PC-9 (cell line): ENCODE measurements at regions not wholly inside any gene's neighbourhood (a gene's known extent, or its start where the extent isn't known, plus 50 kb on each side); places are given as distances from the start of the nearest gene placed in this dataset.

Experiments used
- BruUV-seq: library from RNA; stranded (reverse); fragments of 400-500 nt; replicated peaks from 2 replicates; lab custom pipeline; 2021; lab: Mats Ljungman, UMichigan
- CTCF ChIA-PET: fragments of 300-600 bp; sonication (Branson Sonifier 250); formaldehyde crosslinking; loops from one replicate; lab custom pipeline; 2022; ENCODE audit warnings: antibody characterized with exemption; lab: Charles Lee
- POLR2A ChIA-PET: fragments of 300-600 bp; sonication (Branson Sonifier 250); formaldehyde crosslinking; loops from one replicate; lab custom pipeline; 2022; ENCODE audit warnings: antibody characterized with exemption; ENCODE audit not compliant: unreplicated experiment; lab: Charles Lee
- DNase-seq, 2 experiments: peaks; one replicate each; pipeline versions ENCODE4 v3.0.0 to v3.0.0-alpha.2; 2015 to 2022; ENCODE audit warnings: mixed read lengths in 1 of 2
- H2AFZ ChIP-seq: fragments of 200-600 bp; sonication (generic); 2 replicates; pipeline ENCODE4 v1.8.1; 2017; ENCODE audit warnings: antibody characterized with exemption
- H3F3A ChIP-seq: fragments of 200-600 bp; sonication (generic); 2 replicates; pipeline ENCODE4 v1.8.1; 2017; ENCODE audit warnings: antibody characterized with exemption, mild to moderate bottlenecking, low read depth; ENCODE audit not compliant: insufficient read depth
- H3K27ac ChIP-seq: fragments of 200-600 bp; sonication (generic); 2 replicates; pipeline ENCODE4 v1.6.1; 2016; ENCODE audit warnings: mixed run types
- H3K27me3 ChIP-seq: fragments of 200-600 bp; sonication (generic); 2 replicates; pipeline ENCODE4 v1.6.1; 2016; ENCODE audit warnings: low read depth, mixed run types; ENCODE audit not compliant: insufficient read depth
- H3K36me3 ChIP-seq: fragments of 200-600 bp; sonication (generic); 2 replicates; pipeline ENCODE4 v1.6.1; 2016; ENCODE audit warnings: low read depth, mixed run types
- H3K4me1 ChIP-seq: fragments of 200-600 bp; sonication (generic); replicated peaks from 2 replicates; pipeline ENCODE4 v1.6.1; 2016; ENCODE audit warnings: mixed run types; ENCODE audit not compliant: insufficient read depth
- H3K4me2 ChIP-seq: fragments of 200-600 bp; sonication (generic); 2 replicates; pipeline ENCODE4 v1.6.1; 2017; ENCODE audit warnings: mixed run types
- H3K4me3 ChIP-seq: fragments of 200-600 bp; sonication (generic); 2 replicates; pipeline ENCODE4 v1.6.1; 2016; ENCODE audit warnings: mixed run types
- H3K79me2 ChIP-seq: fragments of 200-600 bp; sonication (generic); 2 replicates; pipeline ENCODE4 v1.6.1; 2017; ENCODE audit warnings: low read depth, mixed run types
- H3K9me2 ChIP-seq: fragments of 200-600 bp; sonication (generic); 2 replicates; pipeline ENCODE4 v1.8.1; 2017; ENCODE audit warnings: mild to moderate bottlenecking; ENCODE audit not compliant: insufficient read depth
- H3K9me3 ChIP-seq: fragments of 200-600 bp; sonication (generic); 2 replicates; pipeline ENCODE4 v1.8.1; 2016; ENCODE audit warnings: low read depth; ENCODE audit not compliant: insufficient read depth
- H4K20me1 ChIP-seq: fragments of 200-600 bp; sonication (generic); 2 replicates; pipeline ENCODE4 v1.8.1; 2017; ENCODE audit not compliant: insufficient read depth
- CTCF ChIP-seq: fragments of 200-600 bp; sonication (generic); conservative IDR thresholded peaks from 2 replicates; pipeline ENCODE4 v1.6.1; 2017; ENCODE audit warnings: mixed run types, antibody characterized with exemption, mild to moderate bottlenecking, moderate library complexity
- EZH2 ChIP-seq: fragments of 200-600 bp; sonication (generic); IDR thresholded peaks from 2 replicates; pipeline ENCODE4 v1.8.0; 2017; ENCODE audit warnings: antibody characterized with exemption, low read depth
- intact Hi-C: fragments of 100-400 bp; cut with micrococcal nuclease; formaldehyde crosslinking; loops from one replicate; pipeline ENCODE4 v1.10.0; 2022; ENCODE audit not compliant: unreplicated experiment

- ChIA-PET CTCF (no interaction called here), POLR2A (no interaction called here)
- H3K4me3 ChIP-seq, result no peak overlapping the region
- TF ChIP-seq CTCF (no peak), EZH2 (no peak)
- H3K9me3 ChIP-seq, result no peaks in the 10 kb centered on the region; the same call in 1 of the 2 replicates
- H3K36me3 ChIP-seq, result no peaks in the 10 kb centered on the region
- no peaks in the 10 kb centered on the region for H3K9me2 ChIP-seq
- DNase-seq, result no peak
- H3F3A ChIP-seq, result no peaks in the 10 kb centered on the region
- no peak overlapping the region for H3K4me2 ChIP-seq
- H4K20me1 ChIP-seq, result no peaks in the 10 kb centered on the region; the same call in 1 of the 2 replicates
- H3K79me2 ChIP-seq, result no peaks in the 10 kb centered on the region
- H3K4me1 ChIP-seq, result no peaks in the 10 kb centered on the region
- peaks cover 92% of the 10 kb centered on the region for H3K27me3 ChIP-seq
- H2AFZ ChIP-seq, result no peak overlapping the region
- BruUV-seq, result no TSS peak
- intact Hi-C loops, result no loop called here
- no peak overlapping the region for H3K27ac ChIP-seq
These were observed 216.0 kb upstream of the SOX1 start for GRCh38 chr13:111850976-111851375.

- no TSS peak for BruUV-seq
- POLR2A ChIA-PET, result no interaction called here
- no peaks in the 10 kb centered on the region for H3K79me2 ChIP-seq
These were observed 214.0 kb upstream of the SOX1 start for GRCh38 chr13:111852725-111853518.

GRCh38 chr13:111853721-111854120, 213.2 kb upstream of the SOX1 start:
- no peaks in the 10 kb centered on the region for H3K36me3 ChIP-seq
- no peak overlapping the region for H3K4me3 ChIP-seq
- H4K20me1 ChIP-seq, result no peaks in the 10 kb centered on the region
- CTCF ChIA-PET, result no interaction called here
- DNase-seq, result no peak
- no peaks in the 10 kb centered on the region for H3K79me2 ChIP-seq
- peaks cover 93% of the 10 kb centered on the region for H3K27me3 ChIP-seq
- intact Hi-C loops, result no loop called here
- H3K4me2 ChIP-seq, result no peak overlapping the region
- H3K27ac ChIP-seq, result no peak overlapping the region
- no peaks in the 10 kb centered on the region for H3K9me2 ChIP-seq
- no TSS peak for BruUV-seq
- TF ChIP-seq EZH2 (no peak), CTCF (no peak)
- no peaks in the 10 kb centered on the region; the same call in 1 of the 2 replicates for H3K9me3 ChIP-seq
- H3K4me1 ChIP-seq, result no peaks in the 10 kb centered on the region
- POLR2A ChIA-PET, result no interaction called here
- no peak overlapping the region for H2AFZ ChIP-seq
- H3F3A ChIP-seq, result no peaks in the 10 kb centered on the region

More at GRCh38 chr13:111852725-111853518, 214.0 kb upstream of the SOX1 start:
- Histone ChIP-seq H3K9me2 (no peaks in the 10 kb centered on the region), H3F3A (no peaks in the 10 kb centered on the region), H4K20me1 (no peaks in the 10 kb centered on the region), H3K36me3 (no peaks in the 10 kb centered on the region), H3K9me3 (no peaks in the 10 kb centered on the region; the same call in 1 of the 2 replicates), H3K27me3 (peaks cover 93% of the 10 kb centered on the region), H2AFZ (no peak overlapping the region), H3K4me2 (no peak overlapping the region), H3K27ac (no peak overlapping the region), H3K4me3 (no peak overlapping the region), H3K4me1 (no peaks in the 10 kb centered on the region)
- CTCF ChIA-PET, result no interaction called here
- intact Hi-C loops, result no loop called here
- no peak for TF ChIP-seq EZH2
- TF ChIP-seq CTCF, result no peak
- DNase-seq, result no peak
